Coronary artery (tissue), 2 donors: ENCODE measurements at regions not wholly inside any gene's neighbourhood (a gene's known extent, or its start where the extent isn't known, plus 50 kb on each side); places are given as distances from the start of the nearest gene placed in this dataset.

Experiments
- DNase-seq: peaks from one replicate; pipeline ENCODE4 v3.0.0-alpha.2; 2017; ENCODE audit warnings: low spot score
- H3K27ac ChIP-seq, 2 donors: fragments of 200-600 bp; sonication (generic); one replicate each; pipeline ENCODE4 v1.5.1; 2016 to 2019
- H3K4me3 ChIP-seq: fragments of 200-600 bp; sonication (generic); 2 replicates; pipeline ENCODE4 v1.5.1; 2016; ENCODE audit warnings: mild to moderate bottlenecking, moderate library complexity
- TF ChIP-seq, protein P1 (sequence below): fragments of 200-600 bp; sonication (generic); IDR thresholded peaks from one replicate; pipeline ENCODE4 v1.5.1; 2019; ENCODE audit warnings: antibody characterized with exemption

GRCh38 chr18:69209761-69210160 lies 190.9 kb upstream of the DOK6 start:
- TF ChIP-seq, protein P1, sequence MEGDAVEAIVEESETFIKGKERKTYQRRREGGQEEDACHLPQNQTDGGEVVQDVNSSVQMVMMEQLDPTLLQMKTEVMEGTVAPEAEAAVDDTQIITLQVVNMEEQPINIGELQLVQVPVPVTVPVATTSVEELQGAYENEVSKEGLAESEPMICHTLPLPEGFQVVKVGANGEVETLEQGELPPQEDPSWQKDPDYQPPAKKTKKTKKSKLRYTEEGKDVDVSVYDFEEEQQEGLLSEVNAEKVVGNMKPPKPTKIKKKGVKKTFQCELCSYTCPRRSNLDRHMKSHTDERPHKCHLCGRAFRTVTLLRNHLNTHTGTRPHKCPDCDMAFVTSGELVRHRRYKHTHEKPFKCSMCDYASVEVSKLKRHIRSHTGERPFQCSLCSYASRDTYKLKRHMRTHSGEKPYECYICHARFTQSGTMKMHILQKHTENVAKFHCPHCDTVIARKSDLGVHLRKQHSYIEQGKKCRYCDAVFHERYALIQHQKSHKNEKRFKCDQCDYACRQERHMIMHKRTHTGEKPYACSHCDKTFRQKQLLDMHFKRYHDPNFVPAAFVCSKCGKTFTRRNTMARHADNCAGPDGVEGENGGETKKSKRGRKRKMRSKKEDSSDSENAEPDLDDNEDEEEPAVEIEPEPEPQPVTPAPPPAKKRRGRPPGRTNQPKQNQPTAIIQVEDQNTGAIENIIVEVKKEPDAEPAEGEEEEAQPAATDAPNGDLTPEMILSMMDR: no peak
- DNase-seq: no peak
- no peak overlapping the region for H3K27ac ChIP-seq
- no peak overlapping the region for H3K4me3 ChIP-seq

GRCh38 chr18:69213842-69214241 lies 186.8 kb upstream of the DOK6 start:
- Histone ChIP-seq H3K4me3 (no peak overlapping the region), H3K27ac (no peak overlapping the region)
- TF ChIP-seq, protein P1: no peak
- DNase-seq: no peak

DNA sequence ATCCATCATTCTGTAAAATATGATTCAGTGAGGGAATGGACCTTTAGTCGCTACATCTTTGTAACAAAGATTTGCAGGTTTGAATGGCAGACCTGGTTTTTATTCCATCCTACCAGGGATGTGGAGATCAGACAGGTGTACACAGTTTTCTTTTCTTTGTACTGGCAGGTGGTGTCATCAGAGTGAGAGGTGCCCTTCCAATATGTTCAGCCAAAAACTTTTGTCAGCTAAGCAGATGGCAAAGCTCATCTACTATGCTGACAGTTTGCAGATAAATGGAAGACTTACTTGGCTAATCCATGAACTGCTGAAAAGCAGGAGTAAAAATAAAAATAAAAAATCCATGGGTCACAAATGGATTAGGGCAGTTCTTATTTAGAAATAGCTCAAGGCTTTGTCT lies 185.5 kb upstream of the DOK6 start:
- Histone ChIP-seq H3K27ac (no peak overlapping the region), H3K4me3 (no peak overlapping the region)
- TF ChIP-seq, protein P1: no peak
- DNase-seq: no peak

DNA sequence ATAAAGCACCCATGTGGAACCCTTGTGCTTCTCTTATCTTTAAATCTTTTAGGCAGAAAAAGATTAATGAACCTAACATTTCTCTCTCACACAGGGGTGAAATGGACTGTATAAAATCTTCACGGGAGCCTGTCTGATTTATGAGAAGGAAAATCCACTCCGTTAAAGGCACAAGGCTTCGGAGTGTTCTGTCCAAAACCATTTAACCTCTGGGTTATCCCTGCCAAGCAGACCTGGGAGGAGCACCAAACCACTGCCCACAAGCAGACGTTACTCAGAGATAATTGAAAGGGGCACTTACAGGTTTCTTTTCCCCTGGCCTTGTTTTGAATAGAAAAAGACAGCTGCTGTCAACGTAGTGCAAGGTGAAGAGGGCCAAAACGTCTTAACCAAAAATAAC lies 184.4 kb upstream of the DOK6 start:
- no peak for DNase-seq
- Histone ChIP-seq H3K27ac (no peak overlapping the region), H3K4me3 (no peak overlapping the region)
- TF ChIP-seq, protein P1: no peak

DNA sequence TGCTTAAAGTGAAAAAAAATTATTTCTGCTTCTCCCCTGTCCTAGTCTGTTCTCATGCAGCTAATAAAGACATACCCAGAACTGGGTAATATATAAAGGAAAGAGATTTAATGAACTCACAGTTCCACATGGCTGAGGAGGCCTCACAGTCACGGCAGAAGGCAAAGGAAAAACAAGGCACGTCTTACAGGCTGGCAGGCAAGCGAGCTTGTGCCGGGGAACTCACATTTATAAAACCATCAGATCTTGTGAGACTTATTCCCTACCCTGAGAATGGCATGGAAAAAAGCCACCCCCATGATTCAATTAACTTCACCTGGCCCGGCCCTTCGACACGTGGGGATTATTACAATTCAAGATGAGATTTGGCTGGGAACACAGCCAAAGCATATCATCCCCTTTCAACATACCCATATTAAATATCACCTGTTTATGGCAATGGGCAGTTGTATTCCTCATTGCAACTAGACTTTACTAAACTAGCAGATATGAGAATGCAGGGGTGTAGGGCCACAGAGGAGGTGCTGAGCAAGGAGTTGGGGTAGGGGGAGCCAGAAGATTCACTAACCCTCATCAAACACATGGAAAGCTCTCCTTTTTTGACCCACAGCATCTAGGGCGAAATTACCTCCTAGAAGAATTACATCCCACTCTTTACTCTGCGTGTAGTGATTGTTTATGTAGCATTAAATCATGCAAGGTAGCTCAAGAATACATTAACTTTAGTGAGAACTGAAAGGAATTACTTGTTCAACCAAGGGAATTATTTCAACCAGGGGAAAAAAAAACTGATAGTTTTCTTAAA lies 183.3 kb upstream of the DOK6 start:
- TF ChIP-seq, protein P1: no peak
- Histone ChIP-seq H3K27ac (no peak overlapping the region), H3K4me3 (no peak overlapping the region)
- DNase-seq: no peak

DNA sequence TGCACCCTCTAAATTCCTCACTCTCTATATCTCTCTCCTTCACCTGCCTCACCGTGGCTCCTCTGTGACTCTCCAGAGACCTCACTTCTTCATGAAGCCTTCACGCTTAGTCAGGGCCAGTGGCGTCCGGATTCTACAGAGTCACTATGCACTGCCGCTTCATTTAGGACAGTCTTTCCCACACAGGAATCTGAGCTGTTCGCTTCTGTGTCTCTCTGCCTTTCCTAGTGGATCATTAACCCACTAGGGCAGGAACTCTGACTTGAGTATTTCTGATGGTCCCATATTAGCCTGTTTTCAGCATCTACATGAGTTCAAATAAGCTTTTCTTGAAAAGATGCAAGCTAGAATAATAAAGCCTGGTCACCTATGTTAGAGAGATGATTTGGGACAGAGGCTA lies 180.2 kb upstream of the DOK6 start:
- DNase-seq: no peak
- TF ChIP-seq, protein P1: no peak
- Histone ChIP-seq H3K27ac (no peak overlapping the region), H3K4me3 (no peak overlapping the region)

DNA sequence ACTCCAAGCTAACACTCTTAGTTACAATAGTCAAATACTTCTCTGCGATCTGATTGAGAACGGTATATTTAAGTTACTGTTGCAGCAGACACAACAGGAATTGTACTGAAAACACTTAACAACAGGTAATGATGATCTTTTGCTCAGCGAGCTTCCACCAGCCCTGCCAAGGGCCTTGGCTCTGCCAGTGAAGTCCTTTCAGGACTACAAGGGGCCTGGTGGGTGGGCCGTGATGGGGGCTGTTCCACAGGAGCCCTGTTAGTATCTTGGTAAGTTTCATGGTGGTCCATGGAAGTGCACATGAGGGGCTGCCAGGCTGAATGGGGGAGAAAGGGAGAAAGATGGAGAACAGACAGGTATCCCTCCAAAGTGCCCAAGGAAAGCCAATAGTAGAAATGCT lies 178.6 kb upstream of the DOK6 start:
- Histone ChIP-seq H3K4me3 (no peak overlapping the region), H3K27ac (no peak overlapping the region)
- DNase-seq: no peak
- TF ChIP-seq, protein P1: no peak
